Medulla oblongata (tissue), 1 donor: ENCODE measurements at regions not wholly inside any gene's neighbourhood (a gene's known extent, or its start where the extent isn't known, plus 50 kb on each side); places are given as distances from the start of the nearest gene placed in this dataset.

Experiments used
- DNase-seq: peaks from one replicate; pipeline ENCODE4 v3.0.0-alpha.2; 2015; ENCODE audit errors: extremely low spot score

- no peak for DNase-seq
These were observed 78.6 kb downstream of the ZIC5 start for GRCh38 chr13:99892866-99893504.

GRCh38 chr13:99892196-99892613 is 79.4 kb downstream of the ZIC5 start:
- DNase-seq, result peak; percentile 26

- DNase-seq, result no peak
These were observed 84.9 kb downstream of the ZIC5 start for GRCh38 chr13:99886706-99887105.

- no peak for DNase-seq
These were observed 86.7 kb downstream of the ZIC5 start for GRCh38 chr13:99884913-99885312.

GRCh38 chr13:99883805-99884204 is 87.8 kb downstream of the ZIC5 start:
- DNase-seq, result no peak

GRCh38 chr13:99878921-99879610 is 92.5 kb downstream of the ZIC5 start:
- DNase-seq, result no peak

GRCh38 chr13:99876651-99877050 is 94.9 kb downstream of the ZIC5 start:
- DNase-seq, result no peak

- DNase-seq, result no peak
These were observed 96.2 kb downstream of the ZIC5 start for GRCh38 chr13:99875391-99875790.

GRCh38 chr13:99873832-99874430 is 97.6 kb downstream of the ZIC5 start:
- DNase-seq, result no peak

GRCh38 chr13:99873141-99873540 is 98.4 kb downstream of the ZIC5 start:
- no peak for DNase-seq

GRCh38 chr13:99871249-99871898 is 100.2 kb downstream of the ZIC5 start:
- DNase-seq, result no peak

GRCh38 chr13:99870541-99870940 is 101.0 kb downstream of the ZIC5 start:
- no peak for DNase-seq

GRCh38 chr13:99869830-99870229 is 101.7 kb downstream of the ZIC5 start:
- no peak for DNase-seq

- no peak for DNase-seq
These were observed 102.8 kb downstream of the ZIC5 start for GRCh38 chr13:99868767-99869166.

GRCh38 chr13:99867535-99868257 is 103.9 kb downstream of the ZIC5 start:
- no peak for DNase-seq

GRCh38 chr13:99866781-99867180 is 104.8 kb downstream of the ZIC5 start:
- no peak for DNase-seq

- no peak for DNase-seq
These were observed 106.1 kb downstream of the ZIC5 start for GRCh38 chr13:99865420-99865930.

GRCh38 chr13:99864627-99864990 is 107.0 kb downstream of the ZIC5 start:
- no peak for DNase-seq

GRCh38 chr13:99863789-99864626 is 107.6 kb downstream of the ZIC5 start:
- no peak for DNase-seq

GRCh38 chr13:99862244-99862643 is 109.3 kb downstream of the ZIC5 start:
- DNase-seq, result no peak

GRCh38 chr13:99861771-99862170 is 109.8 kb downstream of the ZIC5 start:
- no peak for DNase-seq
